HG03175 (cell line): ENCODE measurements at regions not wholly inside any gene's neighbourhood (a gene's known extent, or its start where the extent isn't known, plus 50 kb on each side); places are given as distances from the start of the nearest gene placed in this dataset.

Experiments
- ATAC-seq: cut with Tn5 transposase; IDR thresholded peaks from one replicate; pipeline ENCODE4 v1.9.1; 2021; ENCODE audit warnings: mild to moderate bottlenecking, moderate library complexity; ENCODE audit not compliant: unreplicated experiment

GRCh38 chrX:810186-810585 is 179.6 kb downstream of the SHOX start:
- ATAC-seq: no peak

DNA sequence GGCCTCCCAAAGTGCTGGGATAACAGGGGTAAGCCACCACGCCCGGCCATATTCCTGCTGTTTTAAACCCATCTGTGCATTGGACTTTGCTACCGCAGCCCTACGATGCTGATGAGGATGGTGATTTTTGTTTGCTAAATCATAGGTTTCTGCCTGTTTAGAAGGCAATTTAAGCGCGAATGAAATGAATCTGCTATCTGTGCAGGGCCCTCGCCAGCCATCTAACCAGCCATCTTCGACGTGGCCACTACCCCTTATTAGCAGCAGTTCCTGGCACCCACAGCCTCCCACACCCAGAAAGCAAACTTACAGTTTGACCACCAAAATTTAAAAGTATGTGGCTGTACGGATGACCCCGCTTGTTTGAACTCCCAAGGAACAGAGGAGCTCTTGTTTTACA is 178.5 kb downstream of the SHOX start:
- ATAC-seq: no peak

DNA sequence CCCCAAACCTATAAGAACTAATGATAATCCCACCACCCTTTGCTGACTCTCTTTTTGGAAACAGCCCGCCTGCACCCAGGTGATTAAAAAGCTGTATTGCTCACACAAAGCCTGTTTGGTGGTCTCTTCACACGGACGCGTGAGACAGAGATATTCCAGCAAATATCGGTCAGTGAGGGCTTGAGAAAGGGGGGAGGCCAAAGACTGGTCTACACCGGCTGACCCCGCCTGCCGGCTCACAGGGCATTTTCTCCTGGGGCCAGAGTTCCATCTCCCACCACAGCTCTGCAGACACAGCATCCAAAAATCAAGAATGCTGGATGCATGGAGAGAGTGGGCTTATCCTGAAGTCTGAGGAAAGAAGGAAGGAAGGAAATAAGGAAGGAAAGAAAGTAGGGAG is 176.0 kb downstream of the SHOX start:
- ATAC-seq: no peak

DNA sequence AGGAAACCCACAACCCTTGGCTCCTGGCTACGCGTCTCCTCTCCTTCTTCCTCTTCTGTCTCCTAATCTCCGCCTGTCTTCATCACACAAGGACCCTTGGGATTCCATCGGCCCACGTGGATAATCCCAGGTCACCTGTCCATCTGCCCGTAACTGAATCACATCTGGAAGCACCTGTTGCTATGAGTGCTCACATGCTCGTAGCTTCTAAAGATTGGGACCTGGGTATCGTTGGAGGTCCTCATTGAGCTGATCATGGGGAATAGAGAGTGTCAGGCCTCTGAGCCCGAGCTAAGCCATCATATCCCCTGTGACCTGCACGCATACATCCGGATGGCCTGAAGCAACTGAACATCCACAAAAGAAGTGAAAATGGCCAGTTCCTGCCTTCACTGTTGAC is 175.4 kb downstream of the SHOX start:
- ATAC-seq: no peak

GRCh38 chrX:805103-805670 is 174.6 kb downstream of the SHOX start:
- ATAC-seq: no peak

DNA sequence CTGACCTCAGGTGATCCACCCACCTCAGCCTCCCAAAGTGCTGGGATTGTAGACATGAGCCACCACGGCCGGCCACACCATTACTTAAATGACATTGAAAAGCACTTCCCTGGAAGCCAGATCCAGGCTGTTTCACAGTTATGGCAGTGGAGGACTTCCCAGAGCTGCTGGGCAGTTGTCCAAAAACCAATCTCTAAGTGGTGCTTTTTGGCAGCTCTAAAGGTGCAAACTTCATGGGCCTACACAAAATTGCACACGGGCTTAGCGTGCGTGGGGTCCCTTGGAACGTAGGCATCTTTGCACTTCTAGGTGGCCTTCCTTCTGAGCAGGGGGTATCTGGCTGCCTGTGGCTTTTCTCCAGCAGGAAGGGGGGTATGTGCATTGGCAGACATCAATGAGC is 172.3 kb downstream of the SHOX start:
- ATAC-seq: no peak

DNA sequence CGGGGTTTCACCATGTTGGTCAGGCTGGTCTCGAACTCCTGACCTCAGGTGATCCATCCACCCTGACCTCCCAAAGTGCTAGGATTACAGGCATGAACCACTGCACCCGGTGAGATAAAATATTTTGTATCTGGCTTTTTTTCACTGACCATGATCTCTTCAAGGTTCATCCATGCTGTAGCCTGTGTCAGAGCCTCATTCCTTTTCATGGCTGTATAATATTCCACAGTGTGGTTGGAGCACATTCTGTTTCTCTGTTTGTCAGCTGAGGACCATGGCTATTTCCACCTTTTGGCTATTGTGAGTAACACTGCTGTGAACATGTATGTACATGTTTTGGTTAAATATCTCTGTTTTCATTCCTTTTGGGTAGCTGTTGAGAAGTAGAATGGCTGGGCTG is 169.2 kb downstream of the SHOX start:
- no peak for ATAC-seq

- no peak for ATAC-seq
Measured at GRCh38 chrX:794311-794710, 163.7 kb downstream of the SHOX start.

DNA sequence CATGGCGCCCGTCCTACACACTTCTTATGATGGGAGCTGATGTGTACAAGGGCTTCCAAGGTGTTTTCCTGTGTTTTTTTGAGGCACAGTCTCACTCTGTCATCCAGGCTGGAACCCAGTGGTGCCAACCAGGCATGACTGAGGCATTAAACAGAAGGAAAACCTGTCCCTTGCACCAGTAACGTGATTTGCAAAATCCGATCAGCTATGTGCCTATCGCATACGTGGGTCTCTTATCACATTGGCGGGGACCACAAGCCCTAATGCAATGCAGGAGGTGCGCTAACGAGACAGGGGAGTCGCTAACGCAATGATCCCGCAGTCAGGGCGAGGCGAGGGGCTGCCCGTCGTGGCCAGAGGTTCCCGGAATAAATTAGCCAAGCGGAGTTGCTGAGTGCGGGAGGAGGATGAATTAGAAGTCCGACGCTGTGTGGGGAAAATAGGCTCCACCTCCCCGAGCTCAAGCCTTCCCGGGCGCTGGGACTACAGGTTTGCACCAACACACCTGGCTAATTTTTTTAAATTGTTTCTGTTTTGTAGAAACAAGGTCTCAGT is 162.7 kb downstream of the SHOX start:
- ATAC-seq: no peak

DNA sequence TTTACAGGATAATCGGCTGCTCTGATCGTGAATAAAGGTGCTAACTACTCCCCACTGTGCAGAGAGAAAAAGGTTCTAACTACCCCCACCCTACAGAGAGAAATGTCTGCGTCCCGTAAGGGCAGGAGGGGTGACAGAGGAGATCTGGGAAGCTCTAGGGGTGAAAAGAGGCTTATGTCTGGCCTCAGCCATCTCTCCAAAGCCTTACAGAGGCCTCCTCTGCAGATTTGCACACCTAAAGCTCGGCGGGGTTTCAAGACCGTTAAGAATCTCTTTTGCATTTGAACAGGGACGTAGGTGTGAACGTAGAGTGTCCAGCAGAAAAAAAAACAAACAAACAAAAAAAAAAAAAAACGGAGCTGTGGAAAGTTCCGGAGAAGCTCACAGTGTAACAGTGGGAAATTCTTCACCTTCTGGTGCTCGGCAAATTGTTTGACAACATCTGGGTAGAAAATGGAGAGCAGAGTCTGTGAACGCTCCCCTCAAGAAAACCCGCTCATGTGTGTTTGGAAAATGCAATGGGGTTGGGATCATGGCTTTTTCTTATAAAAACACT is 161.0 kb downstream of the SHOX start:
- no peak for ATAC-seq

DNA sequence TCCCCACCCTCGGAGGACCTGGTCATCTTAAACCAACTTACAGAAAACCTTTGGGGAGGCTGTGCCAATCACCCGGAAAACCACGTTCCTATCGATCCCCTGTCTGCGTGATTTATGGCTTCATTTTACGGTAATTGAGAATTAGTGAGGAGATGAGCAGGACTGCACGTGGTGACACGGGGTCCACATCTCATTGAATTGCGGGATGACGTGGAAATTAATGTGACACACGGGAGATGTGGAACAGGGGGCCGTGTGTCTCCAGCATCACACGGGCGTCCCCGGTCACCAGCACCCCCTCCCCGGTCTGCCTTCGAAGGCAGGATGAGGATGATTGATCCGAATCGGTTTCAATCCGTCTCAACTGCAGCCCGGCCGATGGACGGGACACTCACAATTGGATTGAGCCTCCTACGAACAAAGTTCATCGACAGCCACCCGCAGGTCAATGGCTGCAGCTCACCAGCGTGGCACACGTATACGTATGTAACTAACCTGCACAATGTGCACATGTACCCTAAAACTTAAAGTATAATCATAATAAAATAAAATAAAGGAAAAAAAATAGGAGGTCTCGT is 160.3 kb downstream of the SHOX start:
- ATAC-seq: no peak

DNA sequence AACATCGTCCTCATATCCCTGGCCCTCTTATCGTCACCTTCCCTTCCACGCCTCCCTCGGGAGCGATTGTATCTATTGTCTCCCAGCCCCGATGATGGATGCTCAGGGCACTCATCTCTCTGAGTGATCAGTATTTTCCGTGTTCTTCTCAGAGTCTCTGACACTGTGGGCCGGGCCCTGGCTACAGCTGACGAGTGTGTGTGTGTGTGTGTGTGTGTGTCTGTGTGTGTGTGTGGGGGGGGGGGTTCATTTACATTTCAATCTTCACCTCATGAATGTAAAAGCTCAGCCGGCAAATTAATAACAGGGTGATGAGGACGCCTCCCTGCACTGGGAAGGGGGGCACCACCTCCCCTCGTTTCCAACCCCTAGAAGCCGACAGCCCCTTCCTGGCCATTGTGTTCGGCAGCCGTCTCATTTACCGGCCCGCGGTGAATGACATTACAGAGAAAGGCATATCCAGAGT is 159.5 kb downstream of the SHOX start:
- no peak for ATAC-seq

DNA sequence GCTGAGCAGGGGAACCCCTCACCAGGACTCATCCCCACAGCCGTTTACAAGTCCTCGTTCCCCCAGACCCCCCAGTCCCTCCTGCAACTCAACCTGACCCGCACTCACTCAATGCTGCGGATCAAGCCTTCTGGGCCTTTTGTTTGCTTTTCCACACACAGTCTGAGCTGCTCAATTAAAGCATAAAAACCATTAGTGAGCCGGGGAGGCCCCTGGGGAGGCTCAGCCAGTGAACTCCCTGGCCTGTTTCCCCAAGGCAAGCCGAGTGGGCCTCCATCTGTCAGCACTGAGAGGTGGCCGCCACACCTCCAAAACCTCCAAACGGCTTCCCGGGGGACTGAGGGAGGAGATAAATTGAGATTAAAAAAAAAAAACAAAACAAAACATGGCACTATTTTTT is 158.5 kb downstream of the SHOX start:
- ATAC-seq: no peak

DNA sequence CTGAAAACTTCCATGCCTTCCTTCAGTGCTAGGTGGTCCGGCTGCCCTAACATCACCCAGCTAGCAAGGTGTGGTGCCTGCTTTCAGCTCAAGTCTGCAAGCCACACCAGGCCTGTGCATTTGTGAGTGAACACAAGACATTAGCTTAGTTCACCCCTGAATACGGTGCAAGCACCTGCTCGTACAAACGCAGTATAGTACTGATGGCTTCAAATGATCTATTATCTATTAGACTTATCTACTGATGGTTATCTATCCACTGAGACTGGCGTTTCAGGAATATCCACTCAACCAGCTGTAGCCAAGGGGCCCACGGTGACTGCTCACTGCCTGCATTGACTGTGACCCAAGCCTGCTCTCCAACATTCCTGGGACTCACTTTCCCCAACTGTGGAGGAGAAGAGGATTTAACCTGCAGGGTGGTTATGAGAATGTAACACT is 155.9 kb downstream of the SHOX start:
- ATAC-seq: no peak

- ATAC-seq: no peak
Measured at GRCh38 chrX:784829-785228, 154.2 kb downstream of the SHOX start.

DNA sequence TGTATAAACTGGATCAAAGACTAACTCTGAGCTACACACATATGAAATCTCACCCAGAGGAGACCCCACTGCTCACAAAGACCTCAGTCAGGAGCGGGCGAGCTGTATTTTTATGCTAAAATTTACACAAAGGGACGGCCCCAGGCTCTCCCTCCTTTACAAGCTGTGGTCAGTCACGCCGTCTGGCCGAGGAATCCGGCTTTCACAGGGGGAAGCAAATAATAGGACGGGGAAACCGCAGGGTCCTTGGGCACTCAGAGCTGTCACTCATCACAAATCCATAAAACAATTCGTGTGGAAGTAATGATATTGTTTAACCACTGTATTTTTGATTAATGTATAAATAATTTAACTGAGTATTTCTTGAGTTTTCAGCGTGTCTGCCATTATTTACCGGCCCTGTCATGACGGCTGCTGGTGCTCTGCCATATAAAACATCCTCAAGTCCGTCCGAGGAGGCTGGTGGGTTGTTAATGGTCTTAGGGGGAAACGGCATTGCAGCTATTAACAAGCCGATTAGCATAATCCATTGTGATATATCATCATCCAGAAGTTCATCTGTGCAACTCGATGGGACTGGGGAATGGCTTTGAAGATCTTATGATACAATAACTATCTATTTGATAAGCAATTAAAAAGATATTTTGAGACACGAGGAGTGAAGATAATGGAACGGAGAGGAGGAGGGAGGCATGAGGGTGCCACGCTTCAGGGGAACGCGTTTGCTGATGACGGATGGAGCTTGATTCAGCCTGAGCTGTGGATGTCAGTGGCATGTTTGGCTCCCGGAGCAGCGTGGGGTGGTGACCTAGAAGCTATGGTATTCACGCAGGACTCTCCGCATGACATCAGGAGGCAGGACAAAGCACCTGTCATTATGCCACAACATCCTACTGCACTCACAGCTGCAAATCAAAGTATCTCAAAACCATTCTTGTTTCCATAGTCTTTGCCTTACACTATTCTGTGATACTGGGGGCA is 150.9 kb downstream of the SHOX start:
- no peak for ATAC-seq

GRCh38 chrX:776529-777230 is 146.1 kb downstream of the SHOX start:
- no peak for ATAC-seq

DNA sequence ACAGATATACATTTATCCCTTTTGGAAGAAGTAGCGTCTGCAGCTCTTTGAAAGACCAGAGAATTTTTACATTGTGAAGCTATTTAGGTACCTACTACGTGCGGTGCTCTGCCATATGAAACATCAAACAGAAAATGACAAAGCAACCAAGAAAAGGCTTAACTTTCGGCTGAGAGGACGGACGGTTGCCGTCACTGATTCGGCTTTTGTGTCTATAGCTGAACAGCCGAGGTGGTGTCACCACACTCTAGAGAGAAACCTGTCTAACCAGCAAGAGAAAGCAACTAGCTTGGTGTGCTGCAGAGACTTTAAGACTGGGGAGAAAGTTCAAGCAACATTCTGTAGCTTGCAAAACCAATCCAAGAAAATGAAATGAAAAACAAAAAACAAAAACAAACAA is 145.5 kb downstream of the SHOX start:
- ATAC-seq: no peak

GRCh38 chrX:774536-774935 is 143.9 kb downstream of the SHOX start:
- ATAC-seq: no peak

GRCh38 chrX:773292-774025 is 142.9 kb downstream of the SHOX start:
- no peak for ATAC-seq
